ENCODE measurements at regions not wholly inside any gene's neighbourhood (a gene's known extent, or its start where the extent isn't known, plus 50 kb on each side); places are given as distances from the start of the nearest gene placed in this dataset.

DNA sequence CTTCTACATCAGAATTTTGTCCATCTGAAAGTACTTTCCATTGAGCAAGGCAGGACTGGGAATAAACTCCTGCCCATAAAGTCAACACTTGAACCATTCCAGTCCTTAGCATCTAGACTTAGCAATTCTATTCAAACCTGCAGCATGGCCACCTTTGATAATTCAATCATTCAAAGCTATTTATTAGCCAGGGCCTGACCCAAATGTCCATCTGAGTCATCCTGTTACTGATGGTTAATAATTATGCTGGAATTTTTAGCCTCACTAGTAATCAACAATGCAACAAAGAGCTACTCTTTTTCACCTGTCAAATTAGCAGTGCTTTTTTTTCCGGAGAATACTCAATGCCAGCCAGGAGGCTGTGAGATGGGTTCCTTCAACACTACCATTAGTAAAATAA lies 72.7 kb upstream of the SNRK start:
- no peak for TF ChIP-seq CTCF (IDR thresholded peaks at IDR 0.05)
- TF ChIP-seq, protein P1, sequence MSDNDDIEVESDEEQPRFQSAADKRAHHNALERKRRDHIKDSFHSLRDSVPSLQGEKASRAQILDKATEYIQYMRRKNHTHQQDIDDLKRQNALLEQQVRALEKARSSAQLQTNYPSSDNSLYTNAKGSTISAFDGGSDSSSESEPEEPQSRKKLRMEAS (IDR thresholded peaks at IDR 0.05): no peak

Measured in A549 (cell line).